Choroid plexus epithelial cell (primary cell): ENCODE measurements at regions not wholly inside any gene's neighbourhood (a gene's known extent, or its start where the extent isn't known, plus 50 kb on each side); places are given as distances from the start of the nearest gene placed in this dataset.

Experiments
- DNase-seq: peaks from one replicate; pipeline ENCODE4 v3.0.0-alpha.2; 2010; ENCODE audit warnings: low read depth
- H3K4me3 ChIP-seq: 2 replicates; pipeline ENCODE4 v1.5.1; 2011; ENCODE audit warnings: low read depth, mild to moderate bottlenecking, control low read depth, low read length, moderate library complexity
- CTCF ChIP-seq: conservative IDR thresholded peaks from 2 replicates; pipeline ENCODE4 v1.5.1; 2011; ENCODE audit warnings: low read depth, mild to moderate bottlenecking, control low read depth, inconsistent platforms, low read length, moderate library complexity

- no peak for TF ChIP-seq CTCF
- no peak for DNase-seq
- H3K4me3 ChIP-seq, result no peak overlapping the region
Measured at GRCh38 chr6:155589190-155589589, 133.6 kb upstream of the NOX3 start.

- DNase-seq, result no peak
- TF ChIP-seq CTCF, result no peak
- no peak overlapping the region for H3K4me3 ChIP-seq
Measured at GRCh38 chr6:155587817-155588216, 132.2 kb upstream of the NOX3 start.

GRCh38 chr6:155586090-155586489 is 130.5 kb upstream of the NOX3 start:
- no peak overlapping the region for H3K4me3 ChIP-seq
- no peak for DNase-seq
- no peak for TF ChIP-seq CTCF

GRCh38 chr6:155584006-155584405 is 128.4 kb upstream of the NOX3 start:
- no peak for TF ChIP-seq CTCF
- DNase-seq, result no peak
- H3K4me3 ChIP-seq, result no peak overlapping the region

GRCh38 chr6:155582016-155582991 is 126.7 kb upstream of the NOX3 start:
- TF ChIP-seq CTCF, result no peak
- DNase-seq, result no peak
- no peak overlapping the region for H3K4me3 ChIP-seq

GRCh38 chr6:155580904-155581303 is 125.3 kb upstream of the NOX3 start:
- DNase-seq, result peak; percentile 8
- peak; percentile 36 for TF ChIP-seq CTCF
- H3K4me3 ChIP-seq, result no peak overlapping the region

GRCh38 chr6:155578251-155578650 is 122.6 kb upstream of the NOX3 start:
- TF ChIP-seq CTCF, result no peak
- H3K4me3 ChIP-seq, result no peak overlapping the region
- no peak for DNase-seq
